Fibroblast of mammary gland (primary cell): ENCODE measurements at regions not wholly inside any gene's neighbourhood (a gene's known extent, or its start where the extent isn't known, plus 50 kb on each side); places are given as distances from the start of the nearest gene placed in this dataset.

Experiments used
- DNase-seq: peaks from one replicate; pipeline ENCODE4 v3.0.0-alpha.2; 2010; ENCODE audit warnings: low read depth
- H3K4me3 ChIP-seq: 2 replicates; pipeline ENCODE4 v1.5.1; 2011; ENCODE audit warnings: low read depth, mild to moderate bottlenecking, low read length, moderate library complexity; ENCODE audit not compliant: control insufficient read depth
- CTCF ChIP-seq: conservative IDR thresholded peaks from 2 replicates; pipeline ENCODE4 v1.5.1; 2011; ENCODE audit warnings: low read depth, low read length, inconsistent platforms; ENCODE audit not compliant: control insufficient read depth, insufficient read depth

- no peak overlapping the region for H3K4me3 ChIP-seq
- DNase-seq = no peak
These were observed 168.6 kb upstream of the GGTLC1 start for GRCh38 chr20:24157213-24157612.

GRCh38 chr20:24153101-24154040 is 164.8 kb upstream of the GGTLC1 start:
- no peak for TF ChIP-seq CTCF
- no peak overlapping the region for H3K4me3 ChIP-seq
- no peak for DNase-seq

More at GRCh38 chr20:24157213-24157612, 168.6 kb upstream of the GGTLC1 start:
- no peak for TF ChIP-seq CTCF

GRCh38 chr20:24151621-24152294 is 163.2 kb upstream of the GGTLC1 start:
- no peak for DNase-seq
- no peak for TF ChIP-seq CTCF
- no peak overlapping the region for H3K4me3 ChIP-seq

- no peak for DNase-seq
- H3K4me3 ChIP-seq = no peak overlapping the region
- TF ChIP-seq CTCF = no peak
These were observed 161.8 kb upstream of the GGTLC1 start for GRCh38 chr20:24150406-24150805.

- DNase-seq = no peak
- H3K4me3 ChIP-seq = no peak overlapping the region
- peak; percentile 12 for TF ChIP-seq CTCF
These were observed 161.3 kb upstream of the GGTLC1 start for GRCh38 chr20:24149881-24150307.

GRCh38 chr20:24149175-24149574 is 160.6 kb upstream of the GGTLC1 start:
- TF ChIP-seq CTCF = no peak
- no peak overlapping the region for H3K4me3 ChIP-seq
- no peak for DNase-seq
